GM19324 (cell line): ENCODE measurements at regions not wholly inside any gene's neighbourhood (a gene's known extent, or its start where the extent isn't known, plus 50 kb on each side); places are given as distances from the start of the nearest gene placed in this dataset.

Experiments used
- ATAC-seq: cut with Tn5 transposase; IDR thresholded peaks from one replicate; pipeline ENCODE4 v1.9.1; 2021; ENCODE audit warnings: mild to moderate bottlenecking, moderate library complexity; ENCODE audit not compliant: unreplicated experiment, low FRiP score

DNA sequence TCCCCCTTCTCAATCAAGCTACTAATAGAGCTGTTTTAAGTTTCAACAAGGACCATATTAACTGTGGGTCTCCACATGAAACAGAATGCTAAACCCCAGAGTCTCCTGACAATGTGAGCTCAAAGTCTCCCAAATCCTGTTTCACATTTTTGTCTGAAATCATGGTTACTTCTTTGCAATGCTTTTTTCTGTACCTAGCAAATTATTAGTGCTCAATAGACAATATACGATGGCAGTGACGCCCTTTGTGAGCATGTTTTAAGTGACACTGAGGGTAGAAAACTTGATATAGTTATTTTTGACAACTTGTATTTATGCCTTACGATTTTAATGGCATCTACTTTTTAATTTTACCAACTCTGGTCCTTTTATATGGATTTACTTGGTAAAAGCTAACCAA is 85.4 kb upstream of the SOX5 start:
- ATAC-seq: no peak

GRCh38 chr12:24034160-24034559 is 84.7 kb upstream of the SOX5 start:
- ATAC-seq: no peak

DNA sequence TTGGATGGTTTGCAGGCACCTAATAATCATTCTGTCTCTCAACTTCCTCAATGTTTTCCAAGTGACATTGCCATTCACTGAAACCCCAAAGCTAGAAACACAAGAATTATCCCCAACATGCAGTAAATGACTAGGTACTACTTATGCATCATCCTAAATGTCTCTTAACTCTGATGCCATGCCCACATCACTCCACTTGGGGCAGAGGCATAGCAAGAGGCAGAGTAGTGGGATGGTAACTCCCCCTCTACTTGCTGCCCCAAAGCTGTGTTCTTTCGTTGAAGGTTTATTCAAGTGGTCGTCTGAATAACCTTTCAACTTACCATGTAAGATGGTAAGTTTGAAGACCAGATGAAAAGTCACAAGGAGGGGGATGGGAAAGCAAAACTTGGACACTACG is 77.9 kb upstream of the SOX5 start:
- no peak for ATAC-seq

DNA sequence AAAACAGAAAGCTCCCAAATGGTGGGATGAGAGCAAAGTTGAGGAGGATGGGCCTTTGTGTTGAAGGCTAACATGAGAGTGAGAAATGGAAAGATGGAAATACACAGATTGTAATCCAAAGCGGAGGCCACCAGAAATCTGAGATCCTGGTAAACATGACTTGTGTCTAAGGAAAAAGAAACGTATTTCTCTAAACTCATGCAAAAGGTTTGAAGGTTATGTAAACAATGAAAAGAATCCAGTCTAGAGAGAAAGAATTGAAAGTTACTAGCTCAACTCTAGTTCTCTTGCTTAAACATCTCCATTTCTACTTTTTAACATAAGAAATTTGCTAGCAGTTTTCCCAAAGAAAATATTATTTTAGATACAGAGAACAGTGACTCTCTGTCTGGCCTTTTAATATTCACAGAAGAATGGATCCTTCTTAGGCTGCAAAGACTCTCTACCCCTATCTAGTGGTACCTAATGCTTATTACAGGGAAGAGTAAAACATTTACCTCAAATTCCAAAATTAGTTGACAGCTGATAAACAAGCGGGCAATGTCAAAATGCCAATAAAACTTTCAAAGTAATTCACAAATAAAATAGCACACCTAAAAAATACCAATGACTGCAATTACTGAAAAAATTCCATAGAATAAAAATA is 75.8 kb upstream of the SOX5 start:
- no peak for ATAC-seq

- ATAC-seq: no peak
Observed at GRCh38 chr12:24023081-24023480, 73.6 kb upstream of the SOX5 start.

DNA sequence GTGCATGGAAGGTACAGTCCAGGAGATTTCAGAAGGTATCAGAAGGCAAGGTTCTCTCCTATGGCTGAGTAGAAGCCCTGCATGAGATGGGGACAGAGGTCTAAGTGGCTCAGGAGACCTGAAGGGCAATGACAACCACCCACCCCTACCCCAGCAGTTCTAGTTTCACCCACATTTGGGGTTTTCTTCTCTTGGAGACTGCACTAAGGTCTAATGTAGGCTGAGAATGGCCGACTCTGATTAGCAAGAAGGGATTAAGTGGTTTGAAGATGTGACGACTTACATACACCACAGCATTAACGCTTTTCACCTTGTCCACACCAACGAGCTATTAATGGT is 71.7 kb upstream of the SOX5 start:
- ATAC-seq: no peak

DNA sequence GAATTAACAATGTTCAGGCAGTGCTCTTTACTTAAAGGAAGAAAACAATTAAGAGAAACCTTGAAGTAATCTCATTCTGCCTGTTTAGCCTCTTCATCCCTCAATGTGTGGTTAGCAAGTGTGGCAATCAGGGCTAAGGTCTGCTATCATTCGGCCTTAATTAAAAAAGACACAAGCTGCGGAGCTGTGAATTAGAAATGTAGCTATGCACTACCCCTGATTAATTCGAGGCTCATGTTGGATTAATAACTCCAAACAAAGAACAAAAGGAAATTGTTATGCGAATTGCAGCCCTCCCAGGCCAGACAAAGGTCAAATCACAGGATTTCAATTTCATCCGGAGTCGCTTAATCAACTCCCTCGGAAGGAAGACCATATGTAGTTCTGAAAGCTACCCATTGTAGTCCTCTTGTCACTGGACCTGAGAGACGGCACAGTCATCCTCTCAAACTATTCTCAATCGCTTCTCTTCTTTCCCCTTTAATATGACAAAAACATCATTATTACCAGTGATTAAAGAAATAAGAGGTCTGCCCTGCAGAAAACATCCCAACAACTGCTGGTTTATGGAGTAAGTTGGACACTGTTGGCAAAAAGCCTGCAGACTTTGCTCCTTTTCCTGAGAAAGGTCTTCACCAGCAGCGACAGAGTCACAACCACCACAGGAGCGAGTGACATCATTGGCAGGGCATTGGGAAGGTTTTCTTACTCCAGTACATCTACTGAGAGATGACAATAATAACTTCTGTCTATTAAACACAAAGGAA is 71.1 kb upstream of the SOX5 start:
- ATAC-seq: no peak

DNA sequence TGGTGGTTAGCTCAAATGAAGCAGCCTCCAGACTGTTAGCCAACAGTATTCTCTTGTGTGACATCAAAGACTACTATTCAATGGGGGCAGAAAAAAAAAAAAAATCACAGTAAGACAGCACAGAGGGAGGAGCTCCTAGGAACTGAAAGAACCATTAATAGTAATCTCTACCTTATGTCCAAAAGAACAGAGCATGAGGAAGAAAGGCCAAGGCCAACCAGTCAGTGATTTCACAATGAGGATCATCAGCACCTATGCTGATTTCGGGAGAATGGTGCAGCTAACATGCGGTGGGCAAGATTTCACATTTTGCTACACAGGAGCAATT is 66.3 kb upstream of the SOX5 start:
- no peak for ATAC-seq

- no peak for ATAC-seq
Observed at GRCh38 chr12:24014915-24015832, 65.7 kb upstream of the SOX5 start.

GRCh38 chr12:24014240-24014639 is 64.8 kb upstream of the SOX5 start:
- no peak for ATAC-seq

GRCh38 chr12:24012528-24012927 is 63.1 kb upstream of the SOX5 start:
- no peak for ATAC-seq

- no peak for ATAC-seq
Observed at GRCh38 chr12:24011927-24012507, 62.5 kb upstream of the SOX5 start.

- no peak for ATAC-seq
Observed at GRCh38 chr12:24008166-24008565, 58.7 kb upstream of the SOX5 start.
